ENCODE measurements at regions not wholly inside any gene's neighbourhood (a gene's known extent, or its start where the extent isn't known, plus 50 kb on each side); places are given as distances from the start of the nearest gene placed in this dataset.

- Histone ChIP-seq H3K27ac (ENCODE audit: extremely low read depth, low read depth, low read length) (peak overlapping the region; percentile 97), H3K4me3 (peak overlapping the region; percentile 95), H3K9me1 (ENCODE audit: control insufficient read depth, insufficient read depth, low read length) (no peaks in the 10 kb centered on the region), H3K4me2 (ENCODE audit: insufficient read depth, low read length) (peak overlapping the region; percentile 99), H3K4me1 (replicated peaks in 1 of 2; ENCODE audit: control insufficient read depth in 2 of 2, insufficient read depth in 2 of 2, low read length in 2 of 2) (peaks cover 14 to 25% of the 10 kb centered on the region in 2 experiments), H4K20me1 (replicated peaks; ENCODE audit: control insufficient read depth, insufficient read depth, low read length) (0 out of 2 replicates have a peak, but pooled peaks cover 6% of the 10 kb centered on the region), H3K79me2 (ENCODE audit: control insufficient read depth, insufficient read depth, low read length) (peaks cover 55% of the 10 kb centered on the region), H2AFZ (ENCODE audit: low read depth, low read length) (peak overlapping the region; percentile 99), H3K9ac (ENCODE audit: insufficient read depth in 1 of 2, low read depth in 2 of 2, low read length in 2 of 2) (peak overlapping the region; percentile 94 to 99), H3K9me3 (replicated peaks; ENCODE audit: control insufficient read depth, insufficient read depth, low read depth, low read length) (no peaks in the 10 kb centered on the region), H3K27me3 (ENCODE audit: control insufficient read depth in 2 of 2, insufficient read depth in 2 of 2, low read length in 2 of 2) (no peaks in the 10 kb centered on the region), H3K36me3 (ENCODE audit: control insufficient read depth, insufficient read depth, low read length) (peaks cover 15% of the 10 kb centered on the region; the same call in 2 of the 3 replicates)
- FAIRE-seq, result peak; percentile 81
- BruUV-seq (replicated peaks), result no TSS peak
- POLR2A ChIA-PET, result interaction anchor here (0.5 to 4.5 kb wide), 20 partner anchors 9 to 308 kb away, joined by 3 to 40 read pairs (median 4); no protein-coding TSS in a partner anchor
- peak; percentile 95 to 99 (median 98) for DNase-seq (ENCODE audit: extremely low read depth in 1 of 4, low spot score in 3 of 4)
- intact Hi-C loops (cut with micrococcal nuclease), result loop anchor here (5.0 kb wide), 3 partner anchors 68 to 97 kb away; partner anchors contain the start of gene MAP4
- CTCF ChIA-PET (ENCODE audit: low intra/inter-chr PET ratio), result no interaction called here
- WGBS (ENCODE audit: insufficient coverage, low coverage, missing lambda C conversion rate), result under 1% methylated on average over 76 of the region's 79 CpGs
- in situ Hi-C loops (cut with MboI), result no loop called here
- ATAC-seq, result peak; percentile 95
- TF ChIP-seq KAT7 (CRISPR knock-in tag; IDR thresholded peaks at IDR 0.05; ENCODE audit: borderline replicate concordance) (peak; percentile 77; the same call in 1 of the 2 replicates), ZBTB7A (IDR thresholded peaks at IDR 0.05; ENCODE audit: borderline replicate concordance, control insufficient read depth, low read depth, low read length) (0 out of 2 replicates have a peak, but pooled peaks have one; percentile 52), RBM22 (IDR thresholded peaks at IDR 0.05; ENCODE audit: low read depth, low read length, poor library complexity, severe bottlenecking) (no peak), THRB (CRISPR knock-in tag; conservative IDR thresholded peaks at IDR 0.05) (no peak), NFE2L1 (tag; IDR thresholded peaks at IDR 0.05; ENCODE audit: borderline replicate concordance, low read depth) (no peak), TEAD4 (IDR thresholded peaks at IDR 0.05; ENCODE audit: low read length) (0 out of 2 replicates have a peak, but pooled peaks have one; percentile 22), TEAD4 (CRISPR knock-in tag; IDR thresholded peaks at IDR 0.05; ENCODE audit: borderline replicate concordance) (no peak), POLR2B (IDR thresholded peaks at IDR 0.05; ENCODE audit: low read depth, partially characterized antibody) (peak; percentile 95), ZNF780A (CRISPR knock-in tag; IDR thresholded peaks at IDR 0.05) (no peak), ZNF766 (CRISPR knock-in tag; conservative IDR thresholded peaks at IDR 0.05) (no peak), RBM17 (IDR thresholded peaks at IDR 0.05; ENCODE audit: borderline replicate concordance, low read depth, low read length) (no peak)
Measured at GRCh38 chr3:48088749-48089466, 72.7 kb upstream of the MAP4 start.
